Naive B cell (primary cell): ENCODE measurements at regions not wholly inside any gene's neighbourhood (a gene's known extent, or its start where the extent isn't known, plus 50 kb on each side); places are given as distances from the start of the nearest gene placed in this dataset.
"Not testable (repeated sequence)": the region's sequence is repeated elsewhere in the genome, so short reads cannot be mapped to it uniquely, and the experiment has no call there.

Experiments
- ATAC-seq, 2 donors: fragments of 150-1000 bp; cut with Tn5 transposase; 2 replicates each; pipeline ENCODE4 v1.10.0; 2021; ENCODE audit warnings: low read depth in 2 of 2, mild to moderate bottlenecking in 2 of 2, moderate library complexity in 2 of 2
- DNase-seq: peaks from one replicate; pipeline ENCODE4 v3.0.0; 2022
- H3K27ac Mint-ChIP-seq, 6 donors: one replicate each; pipeline ENCODE4 v1.8.0; 2020 to 2022; ENCODE audit warnings: mild to moderate bottlenecking in 6 of 6, mixed read lengths in 6 of 6, moderate library complexity in 5 of 6, inconsistent platforms in 2 of 6
- H3K27me3 Mint-ChIP-seq, 3 donors: one replicate each; pipeline ENCODE4 v1.8.0; 2021 to 2022; ENCODE audit warnings: mixed read lengths in 3 of 3, mild to moderate bottlenecking in 1 of 3
- H3K36me3 Mint-ChIP-seq, 2 donors: one replicate each; pipeline ENCODE4 v1.8.0; 2020 to 2022; ENCODE audit warnings: mixed read lengths in 2 of 2, inconsistent platforms in 1 of 2, mild to moderate bottlenecking in 1 of 2
- H3K4me1 Mint-ChIP-seq, 3 donors: one replicate each; pipeline ENCODE4 v1.8.0; 2020 to 2022; ENCODE audit warnings: mixed read lengths in 3 of 3, inconsistent platforms in 1 of 3, mild to moderate bottlenecking in 1 of 3, moderate library complexity in 1 of 3
- H3K4me3 Mint-ChIP-seq, 8 donors: one replicate each; pipeline ENCODE4 v1.8.0; 2020 to 2022; ENCODE audit warnings: mild to moderate bottlenecking in 8 of 8, mixed read lengths in 8 of 8, moderate library complexity in 8 of 8, inconsistent platforms in 2 of 8
- H3K9me3 Mint-ChIP-seq, 7 donors: one replicate each; pipeline ENCODE4 v1.8.0; 2020 to 2022; ENCODE audit warnings: mixed read lengths in 7 of 7, mild to moderate bottlenecking in 5 of 7, inconsistent platforms in 2 of 7, moderate library complexity in 1 of 7

- DNase-seq (no peak), ATAC-seq (no peak)
- Mint-ChIP-seq H3K4me1 (peaks cover 5 to 19% (median 11%) of the 10 kb centered on the region in 3 donors), H3K4me3 (no peak overlapping the region), H3K27me3 (peaks cover 0 to 15% (median 4%) of the 10 kb centered on the region in 3 donors), H3K36me3 (no peaks in the 10 kb centered on the region), H3K9me3 (no peaks in the 10 kb centered on the region), H3K27ac (no peak overlapping the region)
These were observed 178.6 kb upstream of the BET1 start for GRCh38 chr7:94182721-94183120.

- Mint-ChIP-seq H3K36me3 (no peaks in the 10 kb centered on the region), H3K27ac (no peak overlapping the region), H3K27me3 (peaks cover 0 to 20% (median 6%) of the 10 kb centered on the region in 3 donors), H3K4me3 (no peak overlapping the region), H3K9me3 (no peaks in the 10 kb centered on the region), H3K4me1 (peaks cover 0 to 13% (median 5%) of the 10 kb centered on the region in 3 donors)
- DNase-seq (no peak), ATAC-seq (no peak)
These were observed 179.2 kb upstream of the BET1 start for GRCh38 chr7:94183289-94183749.

GRCh38 chr7:94183891-94184290, 179.7 kb upstream of the BET1 start:
- H3K36me3 Mint-ChIP-seq: no peaks in the 10 kb centered on the region
- no peak for ATAC-seq
- H3K27me3 Mint-ChIP-seq: peaks cover 0 to 23% (median 6%) of the 10 kb centered on the region in 3 donors
- DNase-seq: no peak
- no peaks in the 10 kb centered on the region for H3K9me3 Mint-ChIP-seq
- H3K4me3 Mint-ChIP-seq: no peak overlapping the region
- no peak overlapping the region for H3K27ac Mint-ChIP-seq
- peaks cover 0 to 10% (median 5%) of the 10 kb centered on the region in 3 donors for H3K4me1 Mint-ChIP-seq

GRCh38 chr7:94188350-94188749, 184.2 kb upstream of the BET1 start:
- no peaks in the 10 kb centered on the region for H3K36me3 Mint-ChIP-seq
- H3K4me3 Mint-ChIP-seq: no peak overlapping the region
- no peak for DNase-seq
- no peak for ATAC-seq
- peak overlapping the region in 1 of 6 donors; percentile 45 for H3K27ac Mint-ChIP-seq
- peaks cover 0 to 23% (median 16%) of the 10 kb centered on the region in 3 donors for H3K27me3 Mint-ChIP-seq
- H3K9me3 Mint-ChIP-seq: peaks cover 0 to 5% (median 0%) of the 10 kb centered on the region in 7 donors
- H3K4me1 Mint-ChIP-seq: peaks cover 0 to 3% (median 2%) of the 10 kb centered on the region in 3 donors

- Mint-ChIP-seq H3K27me3 (peaks cover 0 to 23% (median 16%) of the 10 kb centered on the region in 3 donors), H3K9me3 (peaks cover 0 to 5% (median 0%) of the 10 kb centered on the region in 7 donors), H3K36me3 (no peaks in the 10 kb centered on the region), H3K4me1 (no peaks in the 10 kb centered on the region), H3K27ac (peak overlapping the region in 2 of 6 donors; percentile 15 to 68), H3K4me3 (no peak overlapping the region)
- no peak for ATAC-seq
- no peak for DNase-seq
These were observed 186.5 kb upstream of the BET1 start for GRCh38 chr7:94190599-94191061.

- not testable (repeated sequence) for H3K4me3 Mint-ChIP-seq, H3K4me1 Mint-ChIP-seq, DNase-seq, ATAC-seq, H3K36me3 Mint-ChIP-seq, H3K9me3 Mint-ChIP-seq, H3K27me3 Mint-ChIP-seq, H3K27ac Mint-ChIP-seq
These were observed 190.3 kb upstream of the BET1 start for GRCh38 chr7:94194426-94194825.

GRCh38 chr7:94195201-94195600, 191.0 kb upstream of the BET1 start:
- H3K27me3 Mint-ChIP-seq: peaks cover 0 to 10% (median 0%) of the 10 kb centered on the region in 3 donors

GRCh38 chr7:94195813-94196212, 191.7 kb upstream of the BET1 start:
- H3K4me3 Mint-ChIP-seq: no peak overlapping the region
- no peaks in the 10 kb centered on the region for H3K36me3 Mint-ChIP-seq
- DNase-seq: no peak
- no peak for ATAC-seq
- H3K27ac Mint-ChIP-seq: no peak overlapping the region
- peaks cover 0 to 5% (median 0%) of the 10 kb centered on the region in 7 donors for H3K9me3 Mint-ChIP-seq
- H3K4me1 Mint-ChIP-seq: no peaks in the 10 kb centered on the region
- H3K27me3 Mint-ChIP-seq: peaks cover 0 to 10% (median 0%) of the 10 kb centered on the region in 3 donors

More at GRCh38 chr7:94195201-94195600, 191.0 kb upstream of the BET1 start:
- ATAC-seq (no peak), DNase-seq (no peak)
- Mint-ChIP-seq H3K9me3 (peaks cover 0 to 5% (median 0%) of the 10 kb centered on the region in 7 donors), H3K4me3 (no peak overlapping the region), H3K4me1 (no peaks in the 10 kb centered on the region), H3K27ac (no peak overlapping the region), H3K36me3 (no peaks in the 10 kb centered on the region)

GRCh38 chr7:94205529-94205928, 189.2 kb upstream of the COL1A2 start:
- ATAC-seq (no peak), DNase-seq (no peak)
- peaks cover 6 to 22% (median 20%) of the 10 kb centered on the region in 3 donors for H3K27me3 Mint-ChIP-seq
- H3K9me3 Mint-ChIP-seq: peaks cover 0 to 4% (median 3%) of the 10 kb centered on the region in 7 donors
- H3K27ac Mint-ChIP-seq: no peak overlapping the region
- H3K36me3 Mint-ChIP-seq: no peaks in the 10 kb centered on the region
- no peaks in the 10 kb centered on the region for H3K4me1 Mint-ChIP-seq
- no peak overlapping the region for H3K4me3 Mint-ChIP-seq

- H3K27me3 Mint-ChIP-seq: peaks cover 6 to 22% (median 20%) of the 10 kb centered on the region in 3 donors
- ATAC-seq (no peak), DNase-seq (no peak)
- peaks cover 0 to 4% (median 3%) of the 10 kb centered on the region in 7 donors for H3K9me3 Mint-ChIP-seq
- no peaks in the 10 kb centered on the region for H3K36me3 Mint-ChIP-seq
- H3K4me3 Mint-ChIP-seq: no peak overlapping the region
- H3K27ac Mint-ChIP-seq: no peak overlapping the region
- no peaks in the 10 kb centered on the region for H3K4me1 Mint-ChIP-seq
These were observed 188.4 kb upstream of the COL1A2 start for GRCh38 chr7:94206295-94206694.

GRCh38 chr7:94212160-94212559, 182.5 kb upstream of the COL1A2 start:
- no peaks in the 10 kb centered on the region for H3K36me3 Mint-ChIP-seq
- no peaks in the 10 kb centered on the region for H3K4me1 Mint-ChIP-seq
- H3K27ac Mint-ChIP-seq: no peak overlapping the region
- H3K9me3 Mint-ChIP-seq: peaks cover 0 to 4% (median 3%) of the 10 kb centered on the region in 7 donors
- no peak overlapping the region for H3K4me3 Mint-ChIP-seq
- no peak for ATAC-seq
- DNase-seq: no peak
- peaks cover 11 to 22% (median 20%) of the 10 kb centered on the region in 3 donors for H3K27me3 Mint-ChIP-seq

GRCh38 chr7:94216944-94217461, 177.7 kb upstream of the COL1A2 start:
- no peak overlapping the region for H3K4me3 Mint-ChIP-seq
- H3K27me3 Mint-ChIP-seq: peaks cover 5 to 10% (median 8%) of the 10 kb centered on the region in 3 donors
- DNase-seq (no peak), ATAC-seq (no peak)
- H3K36me3 Mint-ChIP-seq: no peaks in the 10 kb centered on the region
- no peaks in the 10 kb centered on the region for H3K4me1 Mint-ChIP-seq
- H3K27ac Mint-ChIP-seq: no peak overlapping the region
- H3K9me3 Mint-ChIP-seq: peaks cover 0 to 4% (median 0%) of the 10 kb centered on the region in 7 donors

GRCh38 chr7:94217766-94218165, 176.9 kb upstream of the COL1A2 start:
- Mint-ChIP-seq H3K4me3 (no peak overlapping the region), H3K9me3 (peaks cover 0 to 4% (median 0%) of the 10 kb centered on the region in 7 donors), H3K36me3 (no peaks in the 10 kb centered on the region), H3K27me3 (peaks cover 5 to 10% (median 8%) of the 10 kb centered on the region in 3 donors), H3K27ac (no peak overlapping the region), H3K4me1 (no peaks in the 10 kb centered on the region)
- ATAC-seq (no peak), DNase-seq (no peak)

GRCh38 chr7:94222516-94222915, 172.2 kb upstream of the COL1A2 start:
- H3K4me3 Mint-ChIP-seq: no peak overlapping the region

More at GRCh38 chr7:94222516-94222915, 172.2 kb upstream of the COL1A2 start:
- no peaks in the 10 kb centered on the region for H3K4me1 Mint-ChIP-seq
- no peak overlapping the region for H3K27ac Mint-ChIP-seq
- ATAC-seq (no peak), DNase-seq (no peak)
- peaks cover 5 to 15% (median 5%) of the 10 kb centered on the region in 3 donors for H3K27me3 Mint-ChIP-seq
- peaks cover 0 to 4% (median 0%) of the 10 kb centered on the region in 7 donors for H3K9me3 Mint-ChIP-seq
- H3K36me3 Mint-ChIP-seq: no peaks in the 10 kb centered on the region
